HEK293 (cell line): ENCODE measurements at regions not wholly inside any gene's neighbourhood (a gene's known extent, or its start where the extent isn't known, plus 50 kb on each side); places are given as distances from the start of the nearest gene placed in this dataset.
"Not testable (repeated sequence)": the region's sequence is repeated elsewhere in the genome, so short reads cannot be mapped to it uniquely, and the experiment has no call there.

Experiments used
- CTCF ChIA-PET: fragments of 350-600 bp; formaldehyde crosslinking; extraction: SDS; loops from one replicate; lab custom pipeline; 2021; ENCODE audit warnings: antibody characterized with exemption; lab: Yijun Ruan, JAX
- POLR2A ChIA-PET: fragments of 300-600 bp; formaldehyde crosslinking; extraction: SDS; loops from one replicate; lab custom pipeline; 2020; ENCODE audit warnings: antibody characterized with exemption, inconsistent platforms; lab: Yijun Ruan, JAX
- H3K27ac ChIP-seq: fragments of 200-500 bp; sonication (Bioruptor generic); 2 replicates; pipeline ENCODE4 v1.5.1; 2014; ENCODE audit warnings: low read depth, low read length, control low read depth, inconsistent platforms; ENCODE audit errors: extremely low read depth
- H3K36me3 ChIP-seq, 2 experiments: fragments of 200-500 bp in 1 of 2; sonication (Bioruptor generic) in 1 of 2; 1 replicate in 1 of 2; 2 replicates in 1 of 2; pipeline ENCODE4 v1.5.1; 2014 to 2017; ENCODE audit warnings: inconsistent platforms in 2 of 2, low read length in 2 of 2; ENCODE audit not compliant: control insufficient read depth in 2 of 2, insufficient read depth in 1 of 2
- H3K4me1 ChIP-seq: fragments of 200-500 bp; sonication (Bioruptor generic); 2 replicates; pipeline ENCODE4 v1.5.1; 2014; ENCODE audit warnings: mild to moderate bottlenecking, low read length, inconsistent platforms; ENCODE audit not compliant: control insufficient read depth, insufficient read depth
- H3K4me3 ChIP-seq: 2 replicates; pipeline ENCODE4 v1.5.1; 2011; ENCODE audit warnings: low read depth, mild to moderate bottlenecking, control low read depth, low read length, moderate library complexity
- H3K9me3 ChIP-seq: fragments of 200-500 bp; sonication (Bioruptor generic); 2 replicates; pipeline ENCODE4 v1.5.1; 2014; ENCODE audit warnings: low read depth, low read length, inconsistent platforms; ENCODE audit not compliant: control insufficient read depth, insufficient read depth
- EGR2 ChIP-seq: fragments of 450-650 bp; formaldehyde crosslinking; IDR thresholded peaks from 2 replicates; pipeline ENCODE4 v1.5.1; 2016; ENCODE audit warnings: low read depth, missing biosample characterization, missing genetic modification characterization
- GLI2 ChIP-seq: fragments of 450-650 bp; formaldehyde crosslinking; IDR thresholded peaks from 2 replicates; pipeline ENCODE4; 2017; ENCODE audit warnings: missing biosample characterization, missing genetic modification characterization, low read depth, borderline replicate concordance
- MYNN ChIP-seq: fragments of 450-650 bp; formaldehyde crosslinking; IDR thresholded peaks from 2 replicates; pipeline ENCODE4 v1.5.1; 2016; ENCODE audit warnings: missing biosample characterization, missing genetic modification characterization, borderline replicate concordance
- SP3 ChIP-seq: fragments of 450-650 bp; formaldehyde crosslinking; IDR thresholded peaks from 2 replicates; pipeline ENCODE4 v1.5.1; 2016; ENCODE audit warnings: missing biosample characterization, missing genetic modification characterization
- SP7 ChIP-seq: fragments of 450-650 bp; formaldehyde crosslinking; IDR thresholded peaks from 2 replicates; pipeline ENCODE4 v1.5.1; 2016; ENCODE audit warnings: missing biosample characterization, missing genetic modification characterization
- ZEB2 ChIP-seq: fragments of 450-650 bp; formaldehyde crosslinking; IDR thresholded peaks from 2 replicates; pipeline ENCODE4 v1.5.1; 2016; ENCODE audit warnings: missing biosample characterization, missing genetic modification characterization
- ZFHX2 ChIP-seq: fragments of 450-650 bp; formaldehyde crosslinking; conservative IDR thresholded peaks from 2 replicates; pipeline ENCODE4 v1.5.1; 2016; ENCODE audit warnings: missing biosample characterization, missing genetic modification characterization
- ZNF211 ChIP-seq: fragments of 450-650 bp; formaldehyde crosslinking; IDR thresholded peaks from 2 replicates; pipeline ENCODE4 v1.5.1; 2016; ENCODE audit warnings: low read depth, missing biosample characterization, missing genetic modification characterization
- ZNF239 ChIP-seq: fragments of 450-650 bp; formaldehyde crosslinking; IDR thresholded peaks from 2 replicates; pipeline ENCODE4 v1.5.1; 2016; ENCODE audit warnings: missing biosample characterization, missing genetic modification characterization
- ZNF266 ChIP-seq: fragments of 450-650 bp; formaldehyde crosslinking; IDR thresholded peaks from 2 replicates; pipeline ENCODE4 v1.5.1; 2016; ENCODE audit warnings: missing biosample characterization, missing genetic modification characterization, low read depth
- ZNF292 ChIP-seq: fragments of 450-650 bp; formaldehyde crosslinking; IDR thresholded peaks from 2 replicates; pipeline ENCODE4 v1.5.1; 2016; ENCODE audit warnings: low read depth, missing biosample characterization, missing genetic modification characterization, borderline replicate concordance
- ZNF354C ChIP-seq: fragments of 450-650 bp; formaldehyde crosslinking; IDR thresholded peaks from 2 replicates; pipeline ENCODE4 v1.5.1; 2016; ENCODE audit warnings: missing biosample characterization, missing genetic modification characterization, low read depth, borderline replicate concordance
- ZNF362 ChIP-seq: fragments of 450-650 bp; formaldehyde crosslinking; IDR thresholded peaks from 2 replicates; pipeline ENCODE4 v1.5.1; 2016; ENCODE audit warnings: missing biosample characterization, missing genetic modification characterization
- ZNF391 ChIP-seq: fragments of 450-650 bp; formaldehyde crosslinking; IDR thresholded peaks from 2 replicates; pipeline ENCODE4 v1.5.1; 2016; ENCODE audit warnings: low read depth, missing biosample characterization, missing genetic modification characterization, borderline replicate concordance
- ZNF560 ChIP-seq: fragments of 450-650 bp; formaldehyde crosslinking; IDR thresholded peaks from 2 replicates; pipeline ENCODE4 v1.5.1; 2017; ENCODE audit warnings: missing biosample characterization, missing genetic modification characterization, borderline replicate concordance
- ZNF624 ChIP-seq: fragments of 450-650 bp; formaldehyde crosslinking; IDR thresholded peaks from 2 replicates; pipeline ENCODE4 v1.5.1; 2017; ENCODE audit warnings: missing biosample characterization, missing genetic modification characterization
- ZNF626 ChIP-seq: fragments of 450-650 bp; sonication (Bioruptor Pico); formaldehyde crosslinking; IDR thresholded peaks from 2 replicates; pipeline ENCODE4 v1.5.1; 2018; ENCODE audit warnings: missing biosample characterization, missing genetic modification characterization, inconsistent platforms
- ZNF629 ChIP-seq: fragments of 450-650 bp; formaldehyde crosslinking; IDR thresholded peaks from 2 replicates; pipeline ENCODE4 v1.5.1; 2017; ENCODE audit warnings: missing biosample characterization, missing genetic modification characterization
- ZNF677 ChIP-seq: fragments of 450-650 bp; IDR thresholded peaks from 2 replicates; pipeline ENCODE4 v1.5.0; 2018; ENCODE audit warnings: missing biosample characterization, mild to moderate bottlenecking, missing genetic modification characterization, moderate library complexity
- ZNF692 ChIP-seq: fragments of 450-650 bp; formaldehyde crosslinking; IDR thresholded peaks from 2 replicates; pipeline ENCODE4 v1.5.1; 2016; ENCODE audit warnings: missing biosample characterization, missing genetic modification characterization
- ZNF837 ChIP-seq: fragments of 450-650 bp; formaldehyde crosslinking; IDR thresholded peaks from 2 replicates; pipeline ENCODE4 v1.5.1; 2016; ENCODE audit warnings: missing biosample characterization, missing genetic modification characterization
- ZNF843 ChIP-seq: fragments of 450-650 bp; formaldehyde crosslinking; IDR thresholded peaks from 2 replicates; pipeline ENCODE4 v1.5.1; 2016; ENCODE audit warnings: missing biosample characterization, missing genetic modification characterization
- ZSCAN18 ChIP-seq: fragments of 450-650 bp; formaldehyde crosslinking; IDR thresholded peaks from 2 replicates; pipeline ENCODE4 v1.5.1; 2016; ENCODE audit warnings: missing biosample characterization, missing genetic modification characterization

GRCh38 chr3:98679986-98680385, 83.2 kb upstream of the ST3GAL6 start:
- TF ChIP-seq SP7 (tag by site-specific recombination), result no peak
- H3K4me3 ChIP-seq, result no peak overlapping the region
- H3K9me3 ChIP-seq, result no peaks in the 10 kb centered on the region
- ChIA-PET POLR2A (interaction anchor here (0.6 kb wide), 1 partner anchor 42 kb away, joined by 7 read pairs; no protein-coding TSS in a partner anchor), CTCF (interaction anchor here (0.6 kb wide), 1 partner anchor 13 kb away, joined by 4 read pairs; no protein-coding TSS in a partner anchor)
- H3K27ac ChIP-seq, result no peak overlapping the region
- no peaks in the 10 kb centered on the region for H3K36me3 ChIP-seq
- H3K4me1 ChIP-seq, result no peaks in the 10 kb centered on the region

- no peaks in the 10 kb centered on the region for H3K36me3 ChIP-seq
- no peak for TF ChIP-seq ZNF677 (tag by site-specific recombination)
- no peak for TF ChIP-seq ZNF239
- no peak for TF ChIP-seq SP7 (tag by site-specific recombination)
- TF ChIP-seq MYNN (tag by site-specific recombination), result no peak
- no peak for TF ChIP-seq ZNF629 (tag by site-specific recombination)
- TF ChIP-seq ZNF560 (tag by site-specific recombination), result no peak
- TF ChIP-seq ZFHX2, result no peak
- no peak for TF ChIP-seq ZNF391 (tag by site-specific recombination)
- no peak for TF ChIP-seq ZNF362 (tag by site-specific recombination)
- no peak for TF ChIP-seq ZSCAN18
- no peak overlapping the region for H3K27ac ChIP-seq
- no peak overlapping the region for H3K4me3 ChIP-seq
- ChIA-PET POLR2A (interaction anchor here (0.6 kb wide), 1 partner anchor 41 kb away, joined by 7 read pairs; no protein-coding TSS in a partner anchor), CTCF (no interaction called here)
- H3K4me1 ChIP-seq, result no peaks in the 10 kb centered on the region
- H3K9me3 ChIP-seq, result no peaks in the 10 kb centered on the region
Observed at GRCh38 chr3:98680723-98681122, 82.4 kb upstream of the ST3GAL6 start.

GRCh38 chr3:98681486-98681885, 81.7 kb upstream of the ST3GAL6 start:
- POLR2A ChIA-PET, result no interaction called here
- H3K9me3 ChIP-seq, result no peaks in the 10 kb centered on the region

GRCh38 chr3:98682391-98682790, 80.7 kb upstream of the ST3GAL6 start:
- H3K9me3 ChIP-seq, H3K4me3 ChIP-seq, H3K27ac ChIP-seq, H3K4me1 ChIP-seq, H3K36me3 ChIP-seq, CTCF ChIA-PET, POLR2A ChIA-PET: not testable (repeated sequence)

More at GRCh38 chr3:98681486-98681885, 81.7 kb upstream of the ST3GAL6 start:
- no peaks in the 10 kb centered on the region for H3K36me3 ChIP-seq
- TF ChIP-seq ZNF837 (tag by site-specific recombination), result no peak
- TF ChIP-seq ZNF626 (tag by site-specific recombination), result no peak
- TF ChIP-seq SP3 (tag by site-specific recombination), result no peak
- TF ChIP-seq ZNF354C, result no peak
- no peak for TF ChIP-seq ZNF624
- no peak for TF ChIP-seq ZNF843 (tag by site-specific recombination)
- TF ChIP-seq ZSCAN18, result no peak
- TF ChIP-seq ZNF292, result no peak
- no peak for TF ChIP-seq ZNF211 (tag by site-specific recombination)
- no peak for TF ChIP-seq ZNF266 (tag by site-specific recombination)
- no peak for TF ChIP-seq GLI2 (tag by site-specific recombination)
- TF ChIP-seq EGR2 (tag by site-specific recombination), result no peak
- TF ChIP-seq ZEB2 (tag by site-specific recombination), result no peak
- TF ChIP-seq ZNF692 (tag by site-specific recombination), result no peak
- H3K4me1 ChIP-seq, result no peaks in the 10 kb centered on the region
- H3K4me3 ChIP-seq, result no peak overlapping the region
- CTCF ChIA-PET, result no interaction called here
- no peak overlapping the region for H3K27ac ChIP-seq
